ENCODE measurements at regions not wholly inside any gene's neighbourhood (a gene's known extent, or its start where the extent isn't known, plus 50 kb on each side); places are given as distances from the start of the nearest gene placed in this dataset.

- TF ChIP-seq REST (IDR thresholded peaks at IDR 0.05; ENCODE audit: insufficient read depth in 1 of 2, low read depth in 2 of 2, low read length in 2 of 2) (no peak), SIN3A (IDR thresholded peaks at IDR 0.05; ENCODE audit: borderline replicate concordance, insufficient read depth, low read length) (no peak), POLR2AphosphoS5 (IDR thresholded peaks at IDR 0.05; ENCODE audit: low read depth, low read length) (no peak), TAF1 (IDR thresholded peaks at IDR 0.05; ENCODE audit: borderline replicate concordance, insufficient read depth, low read length) (no peak)
These were observed 237.9 kb downstream of the GRXCR1 start for GRCh38 chr4:43130228-43131021.
